HG02884 (cell line): ENCODE measurements at regions not wholly inside any gene's neighbourhood (a gene's known extent, or its start where the extent isn't known, plus 50 kb on each side); places are given as distances from the start of the nearest gene placed in this dataset.
"Not testable (repeated sequence)": the region's sequence is repeated elsewhere in the genome, so short reads cannot be mapped to it uniquely, and the experiment has no call there.

Source experiments
- ATAC-seq: cut with Tn5 transposase; IDR thresholded peaks from one replicate; pipeline ENCODE4 v1.9.1; 2021; ENCODE audit warnings: mild to moderate bottlenecking, moderate library complexity; ENCODE audit not compliant: unreplicated experiment

DNA sequence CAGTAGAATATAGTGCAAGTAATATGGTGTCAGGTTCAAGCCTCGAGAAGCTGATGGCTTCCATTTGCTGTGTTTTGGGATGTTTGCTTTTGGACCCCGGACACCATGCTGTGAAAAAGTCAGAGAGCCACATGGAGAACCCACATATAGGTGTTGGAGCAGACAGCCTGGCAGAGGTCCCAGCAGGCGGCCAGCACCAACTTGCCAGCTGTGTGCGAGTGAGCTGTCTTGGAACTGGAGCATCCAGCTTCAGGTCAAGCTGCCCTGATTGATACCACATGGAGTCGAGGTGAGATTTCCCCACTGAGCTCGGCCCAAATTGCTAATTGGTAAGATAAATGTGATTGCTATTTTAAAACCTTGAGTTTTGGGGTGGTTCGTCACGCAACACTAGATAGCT, 185.7 kb upstream of the TBL1XR1 start:
- no peak for ATAC-seq

DNA sequence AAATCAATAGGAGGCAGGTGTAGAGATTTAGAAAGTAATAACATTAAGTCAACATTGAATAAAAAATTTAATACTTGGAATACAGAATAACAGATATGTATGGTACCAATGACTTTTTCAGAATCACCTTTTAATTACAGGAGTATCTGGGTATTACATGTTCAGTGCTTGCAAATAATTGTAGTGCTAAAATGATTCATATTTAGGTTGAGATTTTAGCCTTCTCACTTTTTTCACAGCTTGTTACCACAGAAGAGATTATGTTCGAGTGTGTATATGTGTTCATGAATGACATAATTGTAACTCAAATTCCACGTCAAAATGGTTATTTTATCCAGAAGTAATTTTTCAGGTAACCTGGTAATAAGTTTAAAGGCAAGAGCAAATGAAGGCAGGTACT, 187.9 kb upstream of the TBL1XR1 start:
- no peak for ATAC-seq

- no peak for ATAC-seq
These were observed 188.6 kb upstream of the TBL1XR1 start for GRCh38 chr3:177385831-177386301.

- ATAC-seq: no peak
These were observed 190.9 kb upstream of the TBL1XR1 start for GRCh38 chr3:177388209-177388608.

DNA sequence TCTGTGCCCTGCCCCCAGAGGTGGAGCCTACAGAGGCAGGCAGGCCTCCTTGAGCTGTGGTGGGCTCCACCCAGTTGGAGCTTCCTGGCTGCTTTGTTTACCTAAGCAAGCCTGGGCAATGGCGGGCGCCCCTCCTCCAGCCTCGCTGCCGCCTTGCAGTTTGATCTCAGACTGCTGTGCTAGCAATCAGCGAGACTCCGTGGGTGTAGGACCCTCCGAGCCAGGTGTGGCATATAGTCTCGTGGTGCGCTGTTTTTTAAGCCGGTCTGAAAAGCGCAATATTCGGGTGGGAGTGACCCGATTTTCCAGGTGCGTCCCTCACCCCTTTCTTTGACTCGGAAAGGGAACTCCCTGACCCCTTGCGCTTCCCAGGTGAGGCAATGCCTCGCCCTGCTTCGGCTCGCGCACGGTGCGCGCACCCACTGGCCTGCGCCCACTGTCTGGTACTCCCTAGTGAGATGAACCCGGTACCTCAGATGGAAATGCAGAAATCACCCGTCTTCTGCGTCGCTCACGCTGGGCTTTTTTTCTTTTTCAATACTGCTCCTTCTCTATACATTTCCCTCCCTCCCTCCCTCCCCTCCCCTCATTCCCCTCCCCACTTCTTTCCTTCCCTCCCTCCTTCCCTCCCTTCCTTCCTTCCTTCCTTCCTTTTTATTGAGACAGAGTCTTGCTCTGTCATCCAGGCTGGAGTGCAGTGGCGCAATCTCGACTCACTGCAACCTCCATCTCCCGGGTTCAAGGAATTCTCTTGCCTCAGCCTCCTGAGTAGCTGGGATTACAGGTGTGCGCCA, 197.1 kb upstream of the TBL1XR1 start:
- not testable (repeated sequence) for ATAC-seq

DNA sequence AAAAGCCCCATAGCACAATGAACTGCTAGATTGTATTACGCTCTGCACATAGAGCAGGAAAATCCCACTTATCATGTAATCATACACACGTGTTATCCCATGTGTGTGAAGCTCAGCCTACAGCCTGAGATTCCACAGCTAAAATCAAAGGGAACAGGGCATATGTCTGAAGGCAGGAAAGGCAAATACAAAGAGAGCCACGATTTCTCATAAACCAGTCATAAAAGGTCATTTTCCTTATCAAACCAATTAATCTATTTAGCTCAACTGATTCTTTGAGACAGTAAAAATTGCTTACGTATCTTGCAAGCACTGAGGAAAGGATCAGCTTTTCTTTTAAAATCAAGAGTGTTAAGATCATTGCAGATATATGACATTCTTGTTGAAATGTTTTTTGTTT, 199.5 kb upstream of the TBL1XR1 start:
- ATAC-seq: no peak

- ATAC-seq: no peak
These were observed 204.1 kb upstream of the TBL1XR1 start for GRCh38 chr3:177401375-177401774.

GRCh38 chr3:177402533-177402932, 205.3 kb upstream of the TBL1XR1 start:
- ATAC-seq: no peak

- no peak for ATAC-seq
These were observed 207.9 kb upstream of the TBL1XR1 start for GRCh38 chr3:177405191-177405672.

GRCh38 chr3:177410730-177411129, 213.4 kb upstream of the TBL1XR1 start:
- no peak for ATAC-seq

DNA sequence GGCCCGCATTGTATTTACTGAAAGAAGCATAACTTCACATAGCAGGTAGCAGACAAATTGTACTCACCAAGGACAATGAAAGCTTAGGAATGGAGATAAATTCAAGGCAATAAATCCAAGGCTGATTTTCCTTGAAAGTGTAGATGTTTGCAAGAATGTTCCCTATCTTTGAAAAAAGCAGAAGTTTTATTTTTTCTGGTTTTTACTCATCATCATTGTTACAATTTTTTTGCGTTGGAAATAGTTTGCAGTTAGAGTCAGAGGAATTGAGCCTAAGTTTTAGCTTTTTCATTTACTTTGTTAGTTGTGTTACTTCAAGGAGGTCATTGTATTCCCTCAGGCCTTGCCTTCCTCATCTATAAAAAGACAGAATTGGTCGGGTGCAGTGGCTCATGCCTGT, 213.9 kb upstream of the TBL1XR1 start:
- ATAC-seq: no peak

DNA sequence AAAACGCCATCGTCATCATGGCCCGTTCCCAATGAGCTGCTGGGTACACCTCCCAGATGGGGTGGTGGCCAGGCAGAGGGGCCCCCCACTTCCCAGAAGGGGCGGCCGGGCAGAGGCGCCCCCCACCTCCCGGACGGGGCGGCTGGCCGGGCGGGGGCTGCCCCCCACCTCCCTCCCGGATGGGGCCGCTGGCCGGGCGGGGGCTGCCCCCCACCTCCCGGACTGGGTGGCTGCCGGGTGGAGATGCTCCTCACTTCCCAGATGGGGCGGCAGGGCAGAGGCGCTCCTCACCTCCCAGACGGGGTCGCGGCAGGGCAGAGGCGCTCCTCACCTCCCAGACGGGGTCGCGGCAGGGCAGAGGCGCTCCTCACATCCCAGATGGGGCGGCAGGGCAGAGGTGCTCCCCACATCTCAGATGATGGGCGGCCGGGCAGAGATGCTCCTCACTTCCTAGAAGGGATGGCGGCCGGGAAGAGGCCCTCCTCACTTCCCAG, 215.4 kb upstream of the TBL1XR1 start:
- ATAC-seq: not testable (repeated sequence)

DNA sequence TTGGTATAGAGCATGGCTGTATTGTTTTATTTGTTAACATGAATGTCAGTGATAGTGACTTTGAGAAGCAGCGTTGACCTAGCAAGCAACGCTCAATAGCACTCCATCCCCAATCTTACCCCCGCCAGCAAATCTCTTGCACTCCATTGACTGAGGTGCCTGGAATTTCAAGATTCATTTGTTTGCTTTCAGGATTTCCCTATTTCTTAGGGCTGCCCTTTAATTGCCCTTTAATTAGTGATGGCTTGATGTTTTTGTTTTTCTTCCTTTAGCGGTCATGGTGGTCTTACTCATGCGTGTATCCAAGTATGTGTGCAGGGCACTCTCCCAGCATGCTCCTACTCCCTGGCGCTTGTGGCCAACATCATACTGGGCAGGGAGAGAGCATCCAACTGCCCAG, 216.8 kb upstream of the TBL1XR1 start:
- no peak for ATAC-seq

GRCh38 chr3:177418787-177419186, 221.5 kb upstream of the TBL1XR1 start:
- no peak for ATAC-seq

- peak; percentile 84 for ATAC-seq
These were observed 222.8 kb upstream of the TBL1XR1 start for GRCh38 chr3:177419904-177420601.

- no peak for ATAC-seq
These were observed 223.6 kb upstream of the TBL1XR1 start for GRCh38 chr3:177420651-177421480.

DNA sequence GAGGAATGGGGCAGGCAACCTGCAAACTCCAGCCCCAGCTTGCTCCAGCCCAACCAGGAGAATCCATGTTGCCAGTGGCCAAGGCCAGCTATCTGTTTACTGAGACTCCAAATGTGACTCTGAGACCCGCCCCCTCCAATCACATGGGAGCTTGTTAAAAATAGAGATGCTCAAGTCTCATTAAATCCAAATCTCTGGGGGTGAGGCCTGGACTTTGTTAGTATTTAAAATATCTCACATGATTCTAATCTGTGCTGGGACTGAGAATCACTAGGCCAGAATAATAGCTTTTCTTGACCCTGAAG, 224.2 kb upstream of the TBL1XR1 start:
- ATAC-seq: no peak

DNA sequence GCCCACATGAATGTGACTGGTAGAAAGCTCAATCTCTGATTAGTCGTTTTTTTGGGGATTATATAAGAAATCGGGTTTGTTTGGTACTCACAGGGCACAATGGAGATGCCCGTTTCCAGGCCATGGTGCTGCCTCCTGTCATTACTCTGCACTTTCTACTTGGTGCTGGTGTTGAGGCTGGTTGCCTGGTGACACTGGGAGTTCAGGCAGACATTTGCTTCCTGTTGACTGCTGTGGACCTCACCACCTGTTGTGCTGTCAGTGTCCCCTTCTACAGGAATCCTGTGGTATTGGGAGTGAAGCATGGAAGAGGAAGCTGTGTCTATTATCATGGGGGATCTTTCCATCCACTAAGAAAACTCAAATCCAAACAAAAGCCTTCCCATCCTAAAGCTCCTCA, 227.2 kb upstream of the TBL1XR1 start:
- ATAC-seq: no peak

- ATAC-seq: no peak
These were observed 227.8 kb upstream of the TBL1XR1 start for GRCh38 chr3:177425042-177425441.

- ATAC-seq: no peak
These were observed 229.0 kb upstream of the TBL1XR1 start for GRCh38 chr3:177426106-177426877.
